Neuronal stem cell (in vitro differentiated cells): ENCODE measurements at regions not wholly inside any gene's neighbourhood (a gene's known extent, or its start where the extent isn't known, plus 50 kb on each side); places are given as distances from the start of the nearest gene placed in this dataset.

ENCODE experiments used
- DNase-seq: peaks from one replicate; pipeline ENCODE4 v3.0.0-alpha.2; 2013; ENCODE audit warnings: low spot score
- H2AFZ ChIP-seq: one replicate; pipeline ENCODE4 v1.6.1; 2013; ENCODE audit warnings: mild to moderate bottlenecking, low read length, inconsistent platforms
- H2AK5ac ChIP-seq: 2 replicates; pipeline ENCODE4 v1.6.1; 2013; ENCODE audit warnings: low read depth, mild to moderate bottlenecking, inconsistent platforms, low read length, moderate library complexity, mixed read lengths
- H2BK120ac ChIP-seq: 2 replicates; pipeline ENCODE4 v1.6.1; 2013; ENCODE audit warnings: low read depth, mild to moderate bottlenecking, inconsistent platforms, low read length, moderate library complexity, mixed read lengths
- H2BK12ac ChIP-seq: one replicate; pipeline ENCODE4 v1.6.1; 2013; ENCODE audit warnings: low read length, inconsistent platforms
- H2BK15ac ChIP-seq: 2 replicates; pipeline ENCODE4 v1.6.1; 2013; ENCODE audit warnings: mild to moderate bottlenecking, low read length, inconsistent platforms, mixed read lengths
- H2BK5ac ChIP-seq: one replicate; pipeline ENCODE4 v1.6.1; 2013; ENCODE audit warnings: inconsistent platforms, mild to moderate bottlenecking, low read length, moderate library complexity
- H3K14ac ChIP-seq: one replicate; pipeline ENCODE4 v1.6.1; 2013; ENCODE audit warnings: low read length, inconsistent platforms
- H3K18ac ChIP-seq: 2 replicates; pipeline ENCODE4 v1.6.1; 2013; ENCODE audit warnings: low read length, inconsistent platforms
- H3K23ac ChIP-seq: 2 replicates; pipeline ENCODE4 v1.6.1; 2013; ENCODE audit warnings: low read depth, mild to moderate bottlenecking, mixed read lengths, low read length, inconsistent platforms; ENCODE audit not compliant: poor library complexity
- H3K27ac ChIP-seq: replicated peaks from 3 replicates; pipeline ENCODE4 v1.5.1; 2013; ENCODE audit warnings: low read length, inconsistent platforms
- H3K27me3 ChIP-seq, 3 experiments: 2 replicates each; pipeline ENCODE4 v1.6.1; 2013; ENCODE audit warnings: low read length in 3 of 3, mild to moderate bottlenecking in 2 of 3, inconsistent platforms in 1 of 3, low read depth in 1 of 3, mixed read lengths in 1 of 3, moderate library complexity in 1 of 3; ENCODE audit not compliant: control insufficient read depth in 3 of 3, insufficient read depth in 3 of 3
- H3K36me3 ChIP-seq, 2 donors: replicated peaks in 1 of 2; 2 replicates each; pipeline ENCODE4 v1.6.1; 2013; ENCODE audit warnings: low read length in 2 of 2; ENCODE audit not compliant: control insufficient read depth in 2 of 2, insufficient read depth in 2 of 2
- H3K4ac ChIP-seq: 2 replicates; pipeline ENCODE4 v1.6.1; 2013; ENCODE audit warnings: inconsistent platforms, mild to moderate bottlenecking, low read length, moderate library complexity
- H3K4me1 ChIP-seq, 2 donors: 1 replicate in 1 of 2; 2 replicates in 1 of 2; pipeline ENCODE4 v1.6.1; 2013; ENCODE audit warnings: low read length in 2 of 2, low read depth in 1 of 2; ENCODE audit not compliant: control insufficient read depth in 2 of 2, insufficient read depth in 1 of 2
- H3K4me2 ChIP-seq: one replicate; pipeline ENCODE4 v1.6.1; 2013; ENCODE audit warnings: mild to moderate bottlenecking, low read length, inconsistent platforms; ENCODE audit not compliant: insufficient read depth, poor library complexity, severe bottlenecking
- H3K4me3 ChIP-seq, 2 donors: 2 replicates each; pipeline ENCODE4 v1.5.1; 2013; ENCODE audit warnings: low read length in 2 of 2, mild to moderate bottlenecking in 2 of 2, inconsistent platforms in 1 of 2, moderate library complexity in 1 of 2
- H3K79me1 ChIP-seq: one replicate; pipeline ENCODE4 v1.6.1; 2013; ENCODE audit warnings: low read depth, mild to moderate bottlenecking, inconsistent platforms, low read length, moderate library complexity
- H3K9ac ChIP-seq: one replicate; pipeline ENCODE4 v1.6.1; 2013; ENCODE audit warnings: mild to moderate bottlenecking, low read depth, low read length, inconsistent platforms; ENCODE audit not compliant: poor library complexity
- H3K9me3 ChIP-seq, 2 donors: replicated peaks in 1 of 2; 2 replicates each; pipeline versions ENCODE3 to v1.6.1; 2013; ENCODE audit warnings: low read length in 2 of 2, mild to moderate bottlenecking in 2 of 2, inconsistent platforms in 1 of 2, low read depth in 1 of 2, mixed read lengths in 1 of 2, moderate library complexity in 1 of 2; ENCODE audit not compliant: control insufficient read depth in 2 of 2, insufficient read depth in 1 of 2
- H4K8ac ChIP-seq: one replicate; pipeline ENCODE4 v1.6.1; 2013; ENCODE audit warnings: low read depth, mild to moderate bottlenecking, inconsistent platforms, low read length, moderate library complexity
- H4K91ac ChIP-seq: one replicate; pipeline ENCODE4 v1.6.1; 2013; ENCODE audit warnings: low read length, low read depth, mild to moderate bottlenecking, inconsistent platforms; ENCODE audit not compliant: poor library complexity
- WGBS, 2 donors: extraction: QIAGEN DNeasy Blood & Tissue Kit; methylation state at CpG; one replicate each; pipeline ENCODE4 v1.1.7; 2013; ENCODE audit warnings: missing lambda C conversion rate in 2 of 2, mixed read lengths in 1 of 2; ENCODE audit not compliant: insufficient read length in 2 of 2, insufficient replicate concordance in 1 of 2; ENCODE audit errors: extremely low coverage in 2 of 2; 5-methylcytosine and 5-hydroxymethylcytosine counted together

DNA sequence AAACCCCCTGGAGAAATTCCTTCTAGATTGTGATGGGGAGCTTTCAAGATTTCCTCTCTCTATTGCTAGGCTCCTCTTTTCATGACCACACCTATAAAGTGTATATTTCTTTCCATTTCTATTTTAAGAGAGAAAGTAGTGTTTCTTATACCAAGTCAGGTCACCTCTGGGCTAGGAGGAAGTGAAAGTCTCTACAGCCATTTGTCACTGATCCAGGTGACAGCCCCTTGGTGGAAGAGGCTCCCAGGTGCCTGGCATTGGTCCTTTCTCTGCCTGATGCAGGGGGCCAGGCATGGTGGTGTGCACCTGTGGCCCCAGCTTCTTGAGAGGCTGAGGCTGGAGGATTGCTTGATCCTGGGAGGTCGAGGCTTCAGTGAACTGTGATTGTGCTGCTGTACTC is 64.7 kb downstream of the DHCR7 start:
- no peak overlapping the region for H4K8ac ChIP-seq
- H2BK15ac ChIP-seq: no peak overlapping the region
- no peak for DNase-seq
- H2BK5ac ChIP-seq: no peak overlapping the region
- H3K4me1 ChIP-seq: no peaks in the 10 kb centered on the region
- no peak overlapping the region for H2AFZ ChIP-seq
- no peak overlapping the region for H3K4me2 ChIP-seq
- H3K14ac ChIP-seq: no peak overlapping the region
- H3K79me1 ChIP-seq: no peaks in the 10 kb centered on the region
- peaks cover 0 to 8% of the 10 kb centered on the region in 2 donors for H3K9me3 ChIP-seq
- H2AK5ac ChIP-seq: no peak overlapping the region
- H3K23ac ChIP-seq: no peak overlapping the region
- H3K18ac ChIP-seq: no peak overlapping the region
- H2BK120ac ChIP-seq: no peak overlapping the region
- no peak overlapping the region for H4K91ac ChIP-seq
- no peaks in the 10 kb centered on the region for H3K36me3 ChIP-seq
- no CpG with 5 or more reads among the region's 1 CpG for WGBS, 2 donors
- H3K27ac ChIP-seq: no peak overlapping the region
- H3K27me3 ChIP-seq: peaks cover 0 to 14% (median 0%) of the 10 kb centered on the region in 3 experiments
- H3K4me3 ChIP-seq: no peak overlapping the region
- H3K4ac ChIP-seq: no peak overlapping the region
- no peak overlapping the region for H2BK12ac ChIP-seq
- H3K9ac ChIP-seq: no peak overlapping the region

DNA sequence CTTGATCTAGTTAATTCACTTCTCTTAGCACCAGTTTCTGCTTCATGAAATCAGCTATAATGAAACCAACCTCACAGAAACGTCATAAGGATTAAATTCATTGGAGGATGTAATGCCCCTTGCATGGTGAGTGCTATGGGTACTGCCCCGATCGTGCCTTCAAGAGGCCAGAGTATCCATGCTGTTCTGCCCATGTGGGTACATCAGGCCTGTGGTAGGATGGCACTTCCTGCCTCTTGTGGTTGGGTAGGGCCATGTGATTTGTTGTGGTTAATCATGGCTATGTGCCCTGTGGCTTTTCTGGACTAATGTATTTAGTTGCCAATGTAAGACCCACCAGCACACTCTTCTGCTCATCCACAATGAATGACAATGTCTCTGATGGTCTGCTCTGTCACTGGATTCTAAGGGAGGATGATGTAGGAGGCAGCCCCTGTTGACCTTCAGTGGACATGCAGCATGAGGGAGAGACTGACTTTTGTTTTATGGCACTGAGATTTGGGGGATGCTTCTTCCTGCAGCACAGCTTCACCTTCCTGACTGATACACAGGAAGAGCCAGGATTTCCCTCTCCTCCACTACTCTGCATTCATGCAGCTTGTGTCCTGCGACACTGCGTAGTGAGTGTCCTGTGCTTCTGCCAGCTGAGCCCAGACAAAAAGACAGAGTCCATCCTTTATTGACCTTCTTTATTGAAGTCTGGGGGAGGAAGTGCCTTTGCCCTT is 66.2 kb downstream of the DHCR7 start:
- H3K79me1 ChIP-seq: no peaks in the 10 kb centered on the region
- no peak overlapping the region for H2BK15ac ChIP-seq
- no peak overlapping the region for H2BK120ac ChIP-seq
- DNase-seq: no peak
- H3K4me1 ChIP-seq: no peaks in the 10 kb centered on the region
- no CpG with 5 or more reads among the region's 5 CpGs for WGBS, 2 donors
- no peak overlapping the region for H4K91ac ChIP-seq
- H2BK5ac ChIP-seq: no peak overlapping the region
- no peak overlapping the region for H3K14ac ChIP-seq
- no peak overlapping the region for H2AFZ ChIP-seq
- no peak overlapping the region for H2AK5ac ChIP-seq
- H3K4me3 ChIP-seq: no peak overlapping the region
- peaks cover 0 to 3% (median 0%) of the 10 kb centered on the region in 3 experiments for H3K27me3 ChIP-seq
- H3K4ac ChIP-seq: no peak overlapping the region
- no peak overlapping the region for H3K4me2 ChIP-seq
- peaks cover 0 to under 1% of the 10 kb centered on the region in 2 donors for H3K9me3 ChIP-seq
- no peak overlapping the region for H3K18ac ChIP-seq
- no peak overlapping the region for H4K8ac ChIP-seq
- H3K27ac ChIP-seq: no peak overlapping the region
- H2BK12ac ChIP-seq: no peak overlapping the region
- H3K36me3 ChIP-seq: no peaks in the 10 kb centered on the region
- H3K9ac ChIP-seq: no peak overlapping the region
- no peak overlapping the region for H3K23ac ChIP-seq

GRCh38 chr11:71379701-71380100 is 68.5 kb downstream of the DHCR7 start:
- Histone ChIP-seq H3K36me3 (no peaks in the 10 kb centered on the region), H3K9me3 (no peaks in the 10 kb centered on the region), H3K18ac (no peak overlapping the region), H2BK120ac (no peak overlapping the region), H3K9ac (no peak overlapping the region), H4K91ac (no peak overlapping the region), H3K14ac (no peak overlapping the region), H2BK15ac (no peak overlapping the region), H3K79me1 (no peaks in the 10 kb centered on the region), H2AFZ (no peak overlapping the region), H3K4me2 (no peak overlapping the region), H3K27ac (no peak overlapping the region), H2BK12ac (no peak overlapping the region), H3K23ac (no peak overlapping the region), H3K4me3 (no peak overlapping the region), H4K8ac (no peak overlapping the region), H2AK5ac (no peak overlapping the region), H3K27me3 (no peaks in the 10 kb centered on the region), H2BK5ac (no peak overlapping the region), H3K4me1 (no peaks in the 10 kb centered on the region), H3K4ac (no peak overlapping the region)
- WGBS, 2 donors: no CpG with 5 or more reads among the region's 2 CpGs
- no peak for DNase-seq

DNA sequence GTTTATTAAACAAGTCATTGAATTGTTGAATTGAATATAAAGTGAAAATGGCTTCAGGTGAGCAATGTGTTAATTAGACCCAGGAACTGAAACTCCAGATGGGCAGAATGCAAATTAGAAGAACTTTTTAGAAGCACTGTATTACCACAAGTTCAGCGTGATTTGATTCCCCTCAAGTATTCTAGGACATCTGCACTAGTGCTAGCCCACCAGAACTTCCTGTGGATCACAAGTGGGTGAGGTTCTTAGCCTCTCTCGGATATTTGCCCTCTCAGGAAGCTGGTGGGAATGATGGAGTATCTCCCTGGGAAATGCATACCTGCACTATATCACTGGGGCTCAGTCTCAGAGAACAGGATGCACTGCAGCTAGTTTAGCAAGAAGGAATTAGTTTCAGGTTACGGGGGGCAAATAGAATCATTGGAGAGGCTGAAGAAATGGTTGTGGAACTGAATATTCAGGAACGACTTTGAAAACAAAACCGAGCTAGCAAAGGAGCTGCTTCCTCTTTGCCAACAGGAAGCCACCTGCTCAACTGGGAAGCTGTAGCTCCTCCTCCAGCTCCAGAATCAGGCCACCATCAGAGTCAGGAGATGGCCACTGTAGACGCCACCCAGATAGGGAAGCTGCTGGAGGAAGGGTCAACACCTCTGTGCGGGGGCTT is 74.3 kb downstream of the DHCR7 start:
- Histone ChIP-seq H3K4me1 (no peaks in the 10 kb centered on the region), H3K4me3 (no peak overlapping the region), H3K4me2 (no peak overlapping the region), H2BK12ac (no peak overlapping the region), H2AFZ (no peak overlapping the region), H3K27ac (no peak overlapping the region), H3K18ac (peak overlapping the region; percentile 25), H2BK15ac (no peak overlapping the region), H3K14ac (no peak overlapping the region), H2AK5ac (no peak overlapping the region), H3K36me3 (no peaks in the 10 kb centered on the region), H3K23ac (no peak overlapping the region), H3K27me3 (no peaks in the 10 kb centered on the region), H2BK5ac (no peak overlapping the region), H2BK120ac (no peak overlapping the region), H3K9me3 (no peaks in the 10 kb centered on the region), H4K91ac (no peak overlapping the region), H3K9ac (no peak overlapping the region), H3K79me1 (no peaks in the 10 kb centered on the region), H3K4ac (no peak overlapping the region), H4K8ac (no peak overlapping the region)
- no CpG with 5 or more reads among the region's 7 CpGs for WGBS, 2 donors
- no peak for DNase-seq
